Prostate gland (tissue), 2 donors: ENCODE measurements at regions not wholly inside any gene's neighbourhood (a gene's known extent, or its start where the extent isn't known, plus 50 kb on each side); places are given as distances from the start of the nearest gene placed in this dataset.

Experiments used
- POLR2A ChIP-seq: fragments of 450-650 bp; IDR thresholded peaks from one replicate; pipeline ENCODE4 v1.6.1; 2016; ENCODE audit warnings: antibody characterized with exemption, mild to moderate bottlenecking
- POLR2AphosphoS5 ChIP-seq: sonication (generic); formaldehyde crosslinking; IDR thresholded peaks from one replicate; pipeline ENCODE4 v1.6.1; 2017; ENCODE audit warnings: antibody characterized with exemption
- TF ChIP-seq, protein P1 (sequence below), 4 experiments: fragments of 200-600 bp in 2 of 4; fragments of 450-650 bp in 2 of 4; sonication (generic) in 2 of 4; IDR thresholded peaks; 1 replicate in 3 of 4; 2 replicates in 1 of 4; pipeline ENCODE4 v1.5.1; 2016 to 2019; ENCODE audit warnings: antibody characterized with exemption in 4 of 4, mild to moderate bottlenecking in 2 of 4, moderate library complexity in 2 of 4

DNA sequence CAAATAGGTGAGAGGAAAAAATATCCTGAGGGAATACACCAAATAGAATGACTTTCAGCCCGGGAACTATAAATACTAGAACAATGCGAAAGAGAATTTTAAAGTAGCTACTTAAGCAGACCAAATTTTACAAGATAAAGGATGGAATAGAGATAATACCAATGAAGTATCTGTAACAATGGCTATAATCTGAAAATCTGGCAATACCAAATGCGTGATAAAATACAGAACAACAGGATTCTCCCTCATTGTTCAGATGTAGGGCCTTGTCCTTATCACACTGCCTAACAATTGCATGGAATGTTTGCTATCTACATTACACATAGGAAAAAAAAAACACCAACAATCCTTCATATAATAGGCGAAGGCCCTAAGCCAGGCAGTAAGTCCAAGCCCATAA lies 815.4 kb upstream of the MDGA2 start:
- TF ChIP-seq, protein P1, sequence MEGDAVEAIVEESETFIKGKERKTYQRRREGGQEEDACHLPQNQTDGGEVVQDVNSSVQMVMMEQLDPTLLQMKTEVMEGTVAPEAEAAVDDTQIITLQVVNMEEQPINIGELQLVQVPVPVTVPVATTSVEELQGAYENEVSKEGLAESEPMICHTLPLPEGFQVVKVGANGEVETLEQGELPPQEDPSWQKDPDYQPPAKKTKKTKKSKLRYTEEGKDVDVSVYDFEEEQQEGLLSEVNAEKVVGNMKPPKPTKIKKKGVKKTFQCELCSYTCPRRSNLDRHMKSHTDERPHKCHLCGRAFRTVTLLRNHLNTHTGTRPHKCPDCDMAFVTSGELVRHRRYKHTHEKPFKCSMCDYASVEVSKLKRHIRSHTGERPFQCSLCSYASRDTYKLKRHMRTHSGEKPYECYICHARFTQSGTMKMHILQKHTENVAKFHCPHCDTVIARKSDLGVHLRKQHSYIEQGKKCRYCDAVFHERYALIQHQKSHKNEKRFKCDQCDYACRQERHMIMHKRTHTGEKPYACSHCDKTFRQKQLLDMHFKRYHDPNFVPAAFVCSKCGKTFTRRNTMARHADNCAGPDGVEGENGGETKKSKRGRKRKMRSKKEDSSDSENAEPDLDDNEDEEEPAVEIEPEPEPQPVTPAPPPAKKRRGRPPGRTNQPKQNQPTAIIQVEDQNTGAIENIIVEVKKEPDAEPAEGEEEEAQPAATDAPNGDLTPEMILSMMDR (IDR thresholded peaks at IDR 0.05): no peak
- TF ChIP-seq POLR2A (no peak), POLR2AphosphoS5 (no peak)
